ENCODE measurements at regions not wholly inside any gene's neighbourhood (a gene's known extent, or its start where the extent isn't known, plus 50 kb on each side); places are given as distances from the start of the nearest gene placed in this dataset.

DNA sequence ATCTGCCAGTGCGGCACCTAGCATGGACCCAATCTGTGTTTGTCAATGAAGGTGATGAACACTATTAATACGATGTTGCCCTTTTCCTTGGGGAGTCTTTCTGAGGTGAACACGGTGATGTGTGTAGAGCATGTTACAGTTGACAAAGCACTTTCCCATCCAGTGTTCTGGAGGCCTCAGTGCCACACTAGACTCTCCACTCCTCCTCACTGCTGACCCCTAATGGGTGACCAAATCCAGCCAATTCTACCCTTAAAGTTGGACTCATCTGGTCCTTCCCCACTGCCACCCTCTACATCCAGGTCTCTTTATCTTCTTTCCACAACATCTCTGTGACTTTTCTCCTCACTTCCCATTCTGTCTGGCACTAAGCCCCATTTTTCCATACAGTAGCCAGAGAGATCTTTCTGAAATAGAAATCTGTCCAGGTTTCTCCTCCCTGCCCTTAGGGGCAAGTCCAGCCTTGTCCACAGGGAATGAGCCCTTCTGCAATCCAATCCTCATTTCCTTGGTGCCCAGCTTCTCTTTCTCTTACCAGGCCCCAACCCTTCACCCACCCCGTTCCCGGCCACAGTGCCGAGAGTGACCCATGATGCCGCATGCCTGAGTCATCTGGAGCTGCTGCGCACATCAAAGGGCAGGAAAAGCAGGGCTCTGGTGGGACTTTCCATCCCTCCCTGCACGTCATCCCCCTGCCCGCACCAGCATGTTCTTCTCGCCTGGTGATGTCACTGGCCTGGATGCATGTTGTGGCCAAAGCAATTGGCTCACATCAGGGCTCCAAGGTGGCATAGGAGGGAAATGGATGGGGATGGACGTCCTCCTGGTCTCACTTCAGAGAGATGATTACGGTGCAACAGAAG lies 64.2 kb downstream of the RASSF10 start:
- in situ Hi-C loops (cut with HindIII; ENCODE audit: extremely low pct_ligation_motif_present, low pct_unique_long_range_greater_than_20kb), result no loop called here
- CTCF ChIA-PET (ENCODE audit: low intra/inter-chr PET ratio, low total read pairs), result no interaction called here
- TF ChIP-seq TFDP1 (CRISPR knock-in tag; IDR thresholded peaks at IDR 0.05; ENCODE audit: borderline replicate concordance) (no peak), ZNF333 (CRISPR knock-in tag; IDR thresholded peaks at IDR 0.05; ENCODE audit: borderline replicate concordance) (no peak), ZNF501 (CRISPR knock-in tag; IDR thresholded peaks at IDR 0.05) (no peak), KLF13 (CRISPR knock-in tag; IDR thresholded peaks at IDR 0.05) (no peak), ZNF460 (CRISPR knock-in tag; IDR thresholded peaks at IDR 0.05; ENCODE audit: borderline replicate concordance) (no peak), HNRNPL (IDR thresholded peaks at IDR 0.05; ENCODE audit: low read depth, low read length) (0 out of 2 replicates have a peak, but pooled peaks have one; percentile 67), FOSL2 (CRISPR knock-in tag; IDR thresholded peaks at IDR 0.05) (peak; percentile 80), ZNF557 (CRISPR knock-in tag; IDR thresholded peaks at IDR 0.05) (no peak), KLF11 (CRISPR knock-in tag; IDR thresholded peaks at IDR 0.05) (no peak), ZNF841 (CRISPR knock-in tag; IDR thresholded peaks at IDR 0.05; ENCODE audit: borderline replicate concordance) (no peak), ATF5 (CRISPR knock-in tag; IDR thresholded peaks at IDR 0.05; ENCODE audit: low read depth) (no peak), GTF3A (CRISPR knock-in tag; conservative IDR thresholded peaks at IDR 0.05) (no peak), ZNF335 (CRISPR knock-in tag; IDR thresholded peaks at IDR 0.05) (no peak), KDM2A (CRISPR knock-in tag; IDR thresholded peaks at IDR 0.05; ENCODE audit: borderline replicate concordance, low read depth) (0 out of 2 replicates have a peak, but pooled peaks have one; percentile 18), ZSCAN5A (CRISPR knock-in tag; IDR thresholded peaks at IDR 0.05; ENCODE audit: borderline replicate concordance) (no peak), ARID3A (IDR thresholded peaks at IDR 0.05; ENCODE audit: low read depth, low read length) (no peak), MIXL1 (CRISPR knock-in tag; IDR thresholded peaks at IDR 0.05) (no peak)
- TF ChIP-seq, protein P1, sequence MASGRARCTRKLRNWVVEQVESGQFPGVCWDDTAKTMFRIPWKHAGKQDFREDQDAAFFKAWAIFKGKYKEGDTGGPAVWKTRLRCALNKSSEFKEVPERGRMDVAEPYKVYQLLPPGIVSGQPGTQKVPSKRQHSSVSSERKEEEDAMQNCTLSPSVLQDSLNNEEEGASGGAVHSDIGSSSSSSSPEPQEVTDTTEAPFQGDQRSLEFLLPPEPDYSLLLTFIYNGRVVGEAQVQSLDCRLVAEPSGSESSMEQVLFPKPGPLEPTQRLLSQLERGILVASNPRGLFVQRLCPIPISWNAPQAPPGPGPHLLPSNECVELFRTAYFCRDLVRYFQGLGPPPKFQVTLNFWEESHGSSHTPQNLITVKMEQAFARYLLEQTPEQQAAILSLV (CRISPR knock-in tag; IDR thresholded peaks at IDR 0.05; ENCODE audit: borderline replicate concordance), result no peak

More for the DNA sequence above, 64.2 kb downstream of the RASSF10 start:
- Histone ChIP-seq H3K27me3 (ENCODE audit: control insufficient read depth in 1 of 2, insufficient read depth in 2 of 2, low read length in 2 of 2) (no peaks in the 10 kb centered on the region), H3K4me3 (replicated peaks in 1 of 3; ENCODE audit: insufficient read depth in 1 of 3, low read depth in 2 of 3, low read length in 3 of 3) (no peak overlapping the region), H3K9me3 (ENCODE audit: low read length) (no peaks in the 10 kb centered on the region), H3K36me3 (replicated peaks in 1 of 2; ENCODE audit: control insufficient read depth in 1 of 2, insufficient read depth in 2 of 2, low read length in 2 of 2) (no peaks in the 10 kb centered on the region), H3K4me1 (ENCODE audit: insufficient read depth, low read length) (peaks cover 25% of the 10 kb centered on the region), H3K79me2 (ENCODE audit: insufficient read depth, low read length) (no peaks in the 10 kb centered on the region), H2AFZ (ENCODE audit: low read length) (no peak overlapping the region), H4K20me1 (ENCODE audit: insufficient read depth, low read length) (no peaks in the 10 kb centered on the region), H3K9ac (ENCODE audit: insufficient read depth, low read depth, low read length) (no peak overlapping the region), H3K4me2 (ENCODE audit: low read depth, low read length) (no peak overlapping the region), H3K27ac (ENCODE audit: extremely low read length, insufficient read depth, low read length) (no peak overlapping the region)
- FAIRE-seq, result no peak
- no TSS peak for BruUV-seq (replicated peaks)
- intact Hi-C loops (cut with micrococcal nuclease; ENCODE audit: unreplicated experiment), result no loop called here
- DNase-seq (ENCODE audit: low spot score), result peak; percentile 31
- POLR2A ChIA-PET, result interaction anchor here (1.6 kb wide), 1 partner anchor 68 kb away, joined by 4 read pairs; no protein-coding TSS in a partner anchor
- peak; percentile 57 for ATAC-seq
- WGBS (ENCODE audit: low lambda C conversion rate), result 53% methylated on average over 10 of the region's 13 CpGs

Data from HepG2 (cell line).